ENCODE measurements at regions not wholly inside any gene's neighbourhood (a gene's known extent, or its start where the extent isn't known, plus 50 kb on each side); places are given as distances from the start of the nearest gene placed in this dataset.
"Not testable (repeated sequence)": the region's sequence is repeated elsewhere in the genome, so short reads cannot be mapped to it uniquely, and the experiment has no call there.

GRCh38 chr13:111501596-111502535 is 181.4 kb downstream of the TEX29 start:
- DNase-seq (ENCODE audit: low spot score), result not testable (repeated sequence)

- DNase-seq (ENCODE audit: low spot score), result no peak
These were observed 182.5 kb downstream of the TEX29 start for GRCh38 chr13:111502957-111503356.

- no peak for DNase-seq (ENCODE audit: low spot score)
These were observed 182.9 kb downstream of the TEX29 start for GRCh38 chr13:111503376-111503775.

GRCh38 chr13:111503905-111504695 is 183.7 kb downstream of the TEX29 start:
- DNase-seq (ENCODE audit: low spot score), result no peak

GRCh38 chr13:111505175-111505777 is 184.8 kb downstream of the TEX29 start:
- DNase-seq (ENCODE audit: low spot score), result peak; percentile 15

- no peak for DNase-seq (ENCODE audit: low spot score)
These were observed 185.7 kb downstream of the TEX29 start for GRCh38 chr13:111506125-111506524.

GRCh38 chr13:111506621-111507020 is 186.2 kb downstream of the TEX29 start:
- no peak for DNase-seq (ENCODE audit: low spot score)

GRCh38 chr13:111508164-111508870 is 187.9 kb downstream of the TEX29 start:
- DNase-seq (ENCODE audit: low spot score), result no peak

GRCh38 chr13:111508902-111509509 is 188.6 kb downstream of the TEX29 start:
- DNase-seq (ENCODE audit: low spot score), result no peak

GRCh38 chr13:111510502-111511218 is 190.2 kb downstream of the TEX29 start:
- no peak for DNase-seq (ENCODE audit: low spot score)

GRCh38 chr13:111511219-111511732 is 190.8 kb downstream of the TEX29 start:
- DNase-seq (ENCODE audit: low spot score), result no peak

GRCh38 chr13:111511805-111512504 is 191.5 kb downstream of the TEX29 start:
- no peak for DNase-seq (ENCODE audit: low spot score)

- DNase-seq (ENCODE audit: low spot score), result no peak
These were observed 192.3 kb downstream of the TEX29 start for GRCh38 chr13:111512707-111513106.

GRCh38 chr13:111513766-111514609 is 193.5 kb downstream of the TEX29 start:
- DNase-seq (ENCODE audit: low spot score), result no peak

- DNase-seq (ENCODE audit: low spot score), result no peak
These were observed 194.3 kb downstream of the TEX29 start for GRCh38 chr13:111514610-111515306.

GRCh38 chr13:111515307-111515617 is 194.8 kb downstream of the TEX29 start:
- DNase-seq (ENCODE audit: low spot score), result no peak

- DNase-seq (ENCODE audit: low spot score), result no peak
These were observed 195.2 kb downstream of the TEX29 start for GRCh38 chr13:111515635-111516034.

Measured in SW480 (cell line).